ENCODE measurements at regions not wholly inside any gene's neighbourhood (a gene's known extent, or its start where the extent isn't known, plus 50 kb on each side); places are given as distances from the start of the nearest gene placed in this dataset.

DNA sequence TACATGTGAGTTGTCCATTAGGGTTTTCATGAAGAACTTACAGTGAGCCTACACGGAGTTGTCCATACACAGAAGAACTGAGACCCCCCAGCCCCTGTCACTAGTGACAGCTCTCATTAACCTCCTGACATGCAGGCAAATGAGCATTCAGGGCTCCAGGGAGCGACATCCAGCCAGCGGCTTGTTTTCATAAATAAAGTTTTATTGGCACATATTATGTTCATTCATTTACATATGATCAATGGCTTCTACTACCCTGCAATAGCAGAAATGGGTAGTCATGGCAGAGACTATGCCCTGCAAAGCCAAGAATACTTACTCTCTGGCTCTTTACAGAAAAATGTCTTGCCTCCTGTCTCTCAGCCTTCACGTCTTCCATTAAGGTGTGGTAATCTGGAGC lies 553.5 kb downstream of the EDEM1 start:
- TF ChIP-seq, protein P1, sequence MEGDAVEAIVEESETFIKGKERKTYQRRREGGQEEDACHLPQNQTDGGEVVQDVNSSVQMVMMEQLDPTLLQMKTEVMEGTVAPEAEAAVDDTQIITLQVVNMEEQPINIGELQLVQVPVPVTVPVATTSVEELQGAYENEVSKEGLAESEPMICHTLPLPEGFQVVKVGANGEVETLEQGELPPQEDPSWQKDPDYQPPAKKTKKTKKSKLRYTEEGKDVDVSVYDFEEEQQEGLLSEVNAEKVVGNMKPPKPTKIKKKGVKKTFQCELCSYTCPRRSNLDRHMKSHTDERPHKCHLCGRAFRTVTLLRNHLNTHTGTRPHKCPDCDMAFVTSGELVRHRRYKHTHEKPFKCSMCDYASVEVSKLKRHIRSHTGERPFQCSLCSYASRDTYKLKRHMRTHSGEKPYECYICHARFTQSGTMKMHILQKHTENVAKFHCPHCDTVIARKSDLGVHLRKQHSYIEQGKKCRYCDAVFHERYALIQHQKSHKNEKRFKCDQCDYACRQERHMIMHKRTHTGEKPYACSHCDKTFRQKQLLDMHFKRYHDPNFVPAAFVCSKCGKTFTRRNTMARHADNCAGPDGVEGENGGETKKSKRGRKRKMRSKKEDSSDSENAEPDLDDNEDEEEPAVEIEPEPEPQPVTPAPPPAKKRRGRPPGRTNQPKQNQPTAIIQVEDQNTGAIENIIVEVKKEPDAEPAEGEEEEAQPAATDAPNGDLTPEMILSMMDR (IDR thresholded peaks at IDR 0.05; ENCODE audit: extremely low read depth in 1 of 2, insufficient read depth in 1 of 2, low read depth in 1 of 2, low read length in 2 of 2), result no peak
- TF ChIP-seq POLR2AphosphoS5 (IDR thresholded peaks at IDR 0.05; ENCODE audit: insufficient read depth, low read depth, low read length) (no peak), POLR2A (IDR thresholded peaks at IDR 0.05; ENCODE audit: low read depth, low read length) (no peak), EZH2 (IDR thresholded peaks at IDR 0.05; ENCODE audit: borderline replicate concordance, low read depth, low read length, severe bottlenecking) (no peak), MYC (IDR thresholded peaks at IDR 0.05; ENCODE audit: low read depth, low read length) (no peak), JUN (IDR thresholded peaks at IDR 0.05; ENCODE audit: borderline replicate concordance, insufficient read depth, insufficient read length, low read depth) (no peak), GATA2 (IDR thresholded peaks at IDR 0.05; ENCODE audit: insufficient read depth, insufficient read length, low read depth, low read length) (no peak), FOS (IDR thresholded peaks at IDR 0.05; ENCODE audit: borderline replicate concordance, insufficient read depth, low read length) (no peak)
- TF ChIP-seq, protein P2, sequence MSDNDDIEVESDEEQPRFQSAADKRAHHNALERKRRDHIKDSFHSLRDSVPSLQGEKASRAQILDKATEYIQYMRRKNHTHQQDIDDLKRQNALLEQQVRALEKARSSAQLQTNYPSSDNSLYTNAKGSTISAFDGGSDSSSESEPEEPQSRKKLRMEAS (IDR thresholded peaks at IDR 0.05; ENCODE audit: insufficient read depth, insufficient read length), result no peak

Data from endothelial cell of umbilical vein (primary cell).